ENCODE measurements at regions not wholly inside any gene's neighbourhood (a gene's known extent, or its start where the extent isn't known, plus 50 kb on each side); places are given as distances from the start of the nearest gene placed in this dataset.
"Not testable (repeated sequence)": the region's sequence is repeated elsewhere in the genome, so short reads cannot be mapped to it uniquely, and the experiment has no call there.

DNA sequence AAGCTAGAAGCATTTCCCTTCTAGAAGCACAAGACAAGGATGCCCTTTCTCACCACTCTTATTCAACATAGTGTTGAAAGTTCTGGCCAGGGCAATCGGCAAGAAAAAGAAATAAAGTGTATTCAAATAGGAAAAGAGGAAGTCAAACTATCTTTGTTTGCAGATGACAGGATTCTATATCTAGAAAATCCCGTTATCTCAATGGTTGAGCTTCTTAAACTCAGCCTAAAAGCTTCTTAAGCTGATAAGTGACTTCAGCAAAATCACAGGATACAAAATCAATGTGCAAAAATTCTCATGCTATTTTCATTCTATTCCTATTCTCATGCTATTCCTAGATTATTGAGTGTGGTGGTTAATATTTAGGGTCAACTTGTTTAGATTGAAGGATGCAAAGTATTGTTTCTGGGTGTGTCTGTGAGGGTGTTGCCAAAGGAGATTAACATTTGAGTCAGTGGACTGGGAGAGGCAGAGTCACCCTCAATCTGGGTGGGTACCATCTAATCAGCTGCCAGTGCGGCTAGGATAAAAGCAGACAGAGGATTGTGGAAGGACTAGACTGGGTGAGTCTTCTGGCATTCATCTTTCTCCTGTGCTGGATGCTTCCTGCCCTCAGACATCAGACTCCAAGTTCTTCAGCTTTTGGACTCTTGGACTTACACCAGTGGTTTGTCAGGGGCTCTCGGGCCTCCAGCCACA is 111.9 kb downstream of the LSMEM1 start:
- not testable (repeated sequence) for TF ChIP-seq POLR2A, CTCF (IDR thresholded peaks at IDR 0.05)

Measured in uterus (tissue), 2 donors.